ENCODE measurements at regions not wholly inside any gene's neighbourhood (a gene's known extent, or its start where the extent isn't known, plus 50 kb on each side); places are given as distances from the start of the nearest gene placed in this dataset.

GRCh38 chr2:217060951-217061547 is 201.2 kb upstream of the TNP1 start:
- H3K4me1 ChIP-seq (ENCODE audit: control insufficient read depth, insufficient read depth, low read length) = peaks cover 32% of the 10 kb centered on the region
- no peaks in the 10 kb centered on the region for H3K27me3 ChIP-seq (ENCODE audit: control insufficient read depth, insufficient read depth, low read length)
- H3K9me3 ChIP-seq (replicated peaks; ENCODE audit: low read length) = no peaks in the 10 kb centered on the region
- no peak overlapping the region for H3K9ac ChIP-seq (ENCODE audit: low read depth, low read length)
- H3K4me3 ChIP-seq (ENCODE audit: low read length) = no peak overlapping the region
- no peak overlapping the region for H3K4me2 ChIP-seq (ENCODE audit: low read length)
- no peaks in the 10 kb centered on the region for H3K36me3 ChIP-seq (ENCODE audit: insufficient read depth, low read length)

- Histone ChIP-seq H3K27me3 (ENCODE audit: control insufficient read depth, insufficient read depth, low read length) (no peaks in the 10 kb centered on the region), H3K4me1 (ENCODE audit: control insufficient read depth, insufficient read depth, low read length) (peaks cover 32% of the 10 kb centered on the region), H3K9me3 (replicated peaks; ENCODE audit: low read length) (no peaks in the 10 kb centered on the region)
Measured at GRCh38 chr2:217060516-217060915, 200.7 kb upstream of the TNP1 start.

GRCh38 chr2:217058791-217059755 is 199.2 kb upstream of the TNP1 start:
- Histone ChIP-seq H3K4me2 (ENCODE audit: low read length) (no peak overlapping the region), H3K4me3 (ENCODE audit: low read length) (no peak overlapping the region), H3K36me3 (ENCODE audit: insufficient read depth, low read length) (no peaks in the 10 kb centered on the region), H3K27me3 (ENCODE audit: control insufficient read depth, insufficient read depth, low read length) (no peaks in the 10 kb centered on the region), H3K9me3 (replicated peaks; ENCODE audit: low read length) (no peaks in the 10 kb centered on the region), H3K9ac (ENCODE audit: low read depth, low read length) (no peak overlapping the region), H3K4me1 (ENCODE audit: control insufficient read depth, insufficient read depth, low read length) (peaks cover 33% of the 10 kb centered on the region)

More at GRCh38 chr2:217060516-217060915, 200.7 kb upstream of the TNP1 start:
- Histone ChIP-seq H3K4me2 (ENCODE audit: low read length) (no peak overlapping the region), H3K9ac (ENCODE audit: low read depth, low read length) (no peak overlapping the region), H3K4me3 (ENCODE audit: low read length) (no peak overlapping the region), H3K36me3 (ENCODE audit: insufficient read depth, low read length) (no peaks in the 10 kb centered on the region)

GRCh38 chr2:217057773-217058172 is 197.9 kb upstream of the TNP1 start:
- H3K9me3 ChIP-seq (replicated peaks; ENCODE audit: low read length) = no peaks in the 10 kb centered on the region
- H3K27me3 ChIP-seq (ENCODE audit: control insufficient read depth, insufficient read depth, low read length) = no peaks in the 10 kb centered on the region
- H3K4me1 ChIP-seq (ENCODE audit: control insufficient read depth, insufficient read depth, low read length) = peaks cover 38% of the 10 kb centered on the region
- no peaks in the 10 kb centered on the region for H3K36me3 ChIP-seq (ENCODE audit: insufficient read depth, low read length)
- H3K4me3 ChIP-seq (ENCODE audit: low read length) = no peak overlapping the region
- no peak overlapping the region for H3K4me2 ChIP-seq (ENCODE audit: low read length)
- no peak overlapping the region for H3K9ac ChIP-seq (ENCODE audit: low read depth, low read length)

- Histone ChIP-seq H3K36me3 (ENCODE audit: insufficient read depth, low read length) (no peaks in the 10 kb centered on the region), H3K4me2 (ENCODE audit: low read length) (no peak overlapping the region), H3K4me3 (ENCODE audit: low read length) (no peak overlapping the region), H3K4me1 (ENCODE audit: control insufficient read depth, insufficient read depth, low read length) (peaks cover 39% of the 10 kb centered on the region), H3K9ac (ENCODE audit: low read depth, low read length) (no peak overlapping the region), H3K9me3 (replicated peaks; ENCODE audit: low read length) (no peaks in the 10 kb centered on the region), H3K27me3 (ENCODE audit: control insufficient read depth, insufficient read depth, low read length) (no peaks in the 10 kb centered on the region)
Measured at GRCh38 chr2:217055624-217056023, 195.8 kb upstream of the TNP1 start.

- no peaks in the 10 kb centered on the region for H3K27me3 ChIP-seq (ENCODE audit: control insufficient read depth, insufficient read depth, low read length)
- no peaks in the 10 kb centered on the region for H3K9me3 ChIP-seq (replicated peaks; ENCODE audit: low read length)
- no peak overlapping the region for H3K4me3 ChIP-seq (ENCODE audit: low read length)
- no peak overlapping the region for H3K9ac ChIP-seq (ENCODE audit: low read depth, low read length)
- peaks cover 35% of the 10 kb centered on the region for H3K4me1 ChIP-seq (ENCODE audit: control insufficient read depth, insufficient read depth, low read length)
- H3K4me2 ChIP-seq (ENCODE audit: low read length) = peak overlapping the region; percentile 3
- H3K36me3 ChIP-seq (ENCODE audit: insufficient read depth, low read length) = no peaks in the 10 kb centered on the region
Measured at GRCh38 chr2:217054791-217055190, 194.9 kb upstream of the TNP1 start.

GRCh38 chr2:217052856-217053577 is 193.2 kb upstream of the TNP1 start:
- no peak overlapping the region for H3K4me3 ChIP-seq (ENCODE audit: low read length)
- no peaks in the 10 kb centered on the region for H3K27me3 ChIP-seq (ENCODE audit: control insufficient read depth, insufficient read depth, low read length)
- H3K4me1 ChIP-seq (ENCODE audit: control insufficient read depth, insufficient read depth, low read length) = peaks cover 27% of the 10 kb centered on the region
- no peak overlapping the region for H3K9ac ChIP-seq (ENCODE audit: low read depth, low read length)
- H3K4me2 ChIP-seq (ENCODE audit: low read length) = no peak overlapping the region
- H3K36me3 ChIP-seq (ENCODE audit: insufficient read depth, low read length) = no peaks in the 10 kb centered on the region
- no peaks in the 10 kb centered on the region for H3K9me3 ChIP-seq (replicated peaks; ENCODE audit: low read length)

- peaks cover 27% of the 10 kb centered on the region for H3K4me1 ChIP-seq (ENCODE audit: control insufficient read depth, insufficient read depth, low read length)
- H3K9ac ChIP-seq (ENCODE audit: low read depth, low read length) = no peak overlapping the region
- H3K36me3 ChIP-seq (ENCODE audit: insufficient read depth, low read length) = no peaks in the 10 kb centered on the region
- no peak overlapping the region for H3K4me2 ChIP-seq (ENCODE audit: low read length)
- no peaks in the 10 kb centered on the region for H3K9me3 ChIP-seq (replicated peaks; ENCODE audit: low read length)
- no peak overlapping the region for H3K4me3 ChIP-seq (ENCODE audit: low read length)
- no peaks in the 10 kb centered on the region for H3K27me3 ChIP-seq (ENCODE audit: control insufficient read depth, insufficient read depth, low read length)
Measured at GRCh38 chr2:217051416-217051815, 191.6 kb upstream of the TNP1 start.

GRCh38 chr2:217049956-217050355 is 190.1 kb upstream of the TNP1 start:
- Histone ChIP-seq H3K27me3 (ENCODE audit: control insufficient read depth, insufficient read depth, low read length) (no peaks in the 10 kb centered on the region), H3K4me3 (ENCODE audit: low read length) (no peak overlapping the region), H3K4me2 (ENCODE audit: low read length) (no peak overlapping the region), H3K9me3 (replicated peaks; ENCODE audit: low read length) (no peaks in the 10 kb centered on the region), H3K9ac (ENCODE audit: low read depth, low read length) (no peak overlapping the region), H3K36me3 (ENCODE audit: insufficient read depth, low read length) (no peaks in the 10 kb centered on the region), H3K4me1 (ENCODE audit: control insufficient read depth, insufficient read depth, low read length) (peaks cover 24% of the 10 kb centered on the region)

GRCh38 chr2:217049422-217049821 is 189.6 kb upstream of the TNP1 start:
- H3K27me3 ChIP-seq (ENCODE audit: control insufficient read depth, insufficient read depth, low read length) = no peaks in the 10 kb centered on the region
- H3K9me3 ChIP-seq (replicated peaks; ENCODE audit: low read length) = no peaks in the 10 kb centered on the region
- no peaks in the 10 kb centered on the region for H3K36me3 ChIP-seq (ENCODE audit: insufficient read depth, low read length)
- H3K9ac ChIP-seq (ENCODE audit: low read depth, low read length) = no peak overlapping the region
- H3K4me3 ChIP-seq (ENCODE audit: low read length) = no peak overlapping the region
- no peak overlapping the region for H3K4me2 ChIP-seq (ENCODE audit: low read length)
- peaks cover 19% of the 10 kb centered on the region for H3K4me1 ChIP-seq (ENCODE audit: control insufficient read depth, insufficient read depth, low read length)

- no peaks in the 10 kb centered on the region for H3K9me3 ChIP-seq (replicated peaks; ENCODE audit: low read length)
- H3K4me2 ChIP-seq (ENCODE audit: low read length) = no peak overlapping the region
- H3K36me3 ChIP-seq (ENCODE audit: insufficient read depth, low read length) = no peaks in the 10 kb centered on the region
- peaks cover 12% of the 10 kb centered on the region for H3K4me1 ChIP-seq (ENCODE audit: control insufficient read depth, insufficient read depth, low read length)
- H3K4me3 ChIP-seq (ENCODE audit: low read length) = no peak overlapping the region
- H3K9ac ChIP-seq (ENCODE audit: low read depth, low read length) = no peak overlapping the region
- H3K27me3 ChIP-seq (ENCODE audit: control insufficient read depth, insufficient read depth, low read length) = no peaks in the 10 kb centered on the region
Measured at GRCh38 chr2:217048730-217049129, 188.9 kb upstream of the TNP1 start.

Measured in skeletal muscle satellite cell (primary cell).